ENCODE measurements at regions not wholly inside any gene's neighbourhood (a gene's known extent, or its start where the extent isn't known, plus 50 kb on each side); places are given as distances from the start of the nearest gene placed in this dataset.

DNA sequence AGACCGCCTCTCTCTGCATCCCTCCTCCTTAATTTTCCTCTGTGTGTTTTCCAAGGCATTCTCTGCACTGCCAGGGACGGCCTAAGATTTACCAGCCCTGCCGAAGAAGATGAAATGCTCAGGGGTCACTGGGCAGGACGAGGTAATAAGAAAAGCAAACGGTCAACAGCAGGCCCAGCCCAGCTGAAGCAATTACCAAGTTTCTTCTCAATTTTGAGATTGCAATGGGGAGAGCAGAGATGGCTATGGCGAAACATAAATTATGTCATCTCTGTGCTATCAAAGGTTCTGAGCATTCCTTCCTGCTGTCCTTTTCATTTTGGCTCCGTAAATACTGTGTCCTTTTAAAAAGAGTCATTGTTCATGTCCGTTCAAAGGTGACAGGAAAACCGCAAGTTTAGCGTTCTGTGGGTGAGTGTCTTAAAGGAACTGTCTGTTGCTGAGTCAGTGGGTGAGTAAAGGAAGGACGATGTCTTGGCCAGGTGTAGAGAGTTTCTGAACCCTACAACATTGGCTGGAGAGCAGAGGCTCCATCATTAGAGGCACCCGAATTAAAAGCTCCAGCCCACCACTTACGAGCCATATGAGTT lies 753.9 kb upstream of the EEF2KMT start:
- TF ChIP-seq ZNF274 (IDR thresholded peaks at IDR 0.05; ENCODE audit: low read depth, low read length) (no peak), YY1 (IDR thresholded peaks at IDR 0.05; ENCODE audit: insufficient read depth, insufficient read length) (no peak)
